ENCODE measurements at regions not wholly inside any gene's neighbourhood (a gene's known extent, or its start where the extent isn't known, plus 50 kb on each side); places are given as distances from the start of the nearest gene placed in this dataset.
"Not testable (repeated sequence)": the region's sequence is repeated elsewhere in the genome, so short reads cannot be mapped to it uniquely, and the experiment has no call there.

DNA sequence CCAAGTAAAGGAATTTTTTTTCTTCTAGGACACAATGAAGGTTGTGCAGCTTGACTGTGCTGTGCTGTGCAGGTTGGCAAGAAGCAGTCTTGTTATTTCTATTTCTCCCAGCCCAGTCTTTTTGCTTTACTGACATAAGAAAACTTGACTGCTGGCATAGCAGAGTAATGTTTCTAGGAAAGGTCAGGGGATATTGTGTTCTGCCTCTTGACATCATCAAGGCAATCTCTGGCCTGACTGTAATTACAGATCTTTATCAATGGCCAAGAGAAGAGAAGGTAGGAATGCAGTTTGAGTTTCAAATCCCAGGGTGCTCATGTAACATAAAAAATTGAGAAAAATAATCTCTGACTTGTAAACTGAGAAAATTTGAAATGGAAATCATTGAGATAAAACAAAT, 226.3 kb upstream of the ADGRL4 start:
- no peak overlapping the region for H3K27ac ChIP-seq (ENCODE audit: low read depth, low read length)
- H3K27me3 ChIP-seq (ENCODE audit: control insufficient read depth, insufficient read depth, low read length, poor library complexity, severe bottlenecking), result no peaks in the 10 kb centered on the region
- no peak overlapping the region for H3K9ac ChIP-seq (ENCODE audit: extremely low read depth, low read length, poor library complexity, severe bottlenecking)
- no peaks in the 10 kb centered on the region for H3K4me1 ChIP-seq (ENCODE audit: control insufficient read depth, insufficient read depth, low read length)
- Mint-ChIP-seq H3K9me3 (peaks cover 20% of the 10 kb centered on the region), H3K27me3 (ENCODE audit: insufficient read depth) (no peaks in the 10 kb centered on the region), H3K36me3 (ENCODE audit: low read depth) (peaks cover 4% of the 10 kb centered on the region), H3K4me3 (no peak overlapping the region), H3K4me1 (peaks cover 39% of the 10 kb centered on the region), H3K27ac (no peak overlapping the region)
- TF ChIP-seq, protein P1, sequence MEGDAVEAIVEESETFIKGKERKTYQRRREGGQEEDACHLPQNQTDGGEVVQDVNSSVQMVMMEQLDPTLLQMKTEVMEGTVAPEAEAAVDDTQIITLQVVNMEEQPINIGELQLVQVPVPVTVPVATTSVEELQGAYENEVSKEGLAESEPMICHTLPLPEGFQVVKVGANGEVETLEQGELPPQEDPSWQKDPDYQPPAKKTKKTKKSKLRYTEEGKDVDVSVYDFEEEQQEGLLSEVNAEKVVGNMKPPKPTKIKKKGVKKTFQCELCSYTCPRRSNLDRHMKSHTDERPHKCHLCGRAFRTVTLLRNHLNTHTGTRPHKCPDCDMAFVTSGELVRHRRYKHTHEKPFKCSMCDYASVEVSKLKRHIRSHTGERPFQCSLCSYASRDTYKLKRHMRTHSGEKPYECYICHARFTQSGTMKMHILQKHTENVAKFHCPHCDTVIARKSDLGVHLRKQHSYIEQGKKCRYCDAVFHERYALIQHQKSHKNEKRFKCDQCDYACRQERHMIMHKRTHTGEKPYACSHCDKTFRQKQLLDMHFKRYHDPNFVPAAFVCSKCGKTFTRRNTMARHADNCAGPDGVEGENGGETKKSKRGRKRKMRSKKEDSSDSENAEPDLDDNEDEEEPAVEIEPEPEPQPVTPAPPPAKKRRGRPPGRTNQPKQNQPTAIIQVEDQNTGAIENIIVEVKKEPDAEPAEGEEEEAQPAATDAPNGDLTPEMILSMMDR (conservative IDR thresholded peaks at IDR 0.05), result no peak
- no peak for DNase-seq
- H3K9me3 ChIP-seq (ENCODE audit: control insufficient read depth, low read length), result peaks cover 7% of the 10 kb centered on the region
- H3K36me3 ChIP-seq (ENCODE audit: control insufficient read depth, insufficient read depth, low read length), result no peaks in the 10 kb centered on the region
- H3K4me3 ChIP-seq (ENCODE audit: low read length), result no peak overlapping the region

DNA sequence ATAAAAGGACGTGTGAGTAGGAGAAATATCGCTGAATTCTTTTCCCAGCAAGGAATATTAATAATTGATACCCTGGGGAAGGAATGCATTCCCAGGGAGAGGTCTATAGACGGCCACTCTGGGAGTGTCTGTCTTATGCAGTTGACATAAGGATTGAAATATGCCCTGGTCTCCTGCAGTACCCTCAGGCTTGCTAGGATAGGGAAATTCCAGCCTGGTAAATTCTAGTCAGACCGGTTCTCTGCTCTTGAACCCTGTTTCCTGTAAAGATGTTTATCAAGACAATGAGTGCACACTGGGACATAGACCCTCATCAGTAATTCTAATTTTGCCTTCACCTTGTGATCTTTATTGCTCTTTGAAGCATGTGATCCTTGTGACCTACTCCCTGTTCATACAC, 224.2 kb upstream of the ADGRL4 start:
- peaks cover 20% of the 10 kb centered on the region for H3K9me3 Mint-ChIP-seq
- H3K4me3 ChIP-seq (ENCODE audit: low read length); H3K27ac ChIP-seq (ENCODE audit: low read depth, low read length); DNase-seq; H3K9ac ChIP-seq (ENCODE audit: extremely low read depth, low read length, poor library complexity, severe bottlenecking); H3K27me3 Mint-ChIP-seq (ENCODE audit: insufficient read depth); H3K9me3 ChIP-seq (ENCODE audit: control insufficient read depth, low read length); H3K36me3 Mint-ChIP-seq (ENCODE audit: low read depth); H3K36me3 ChIP-seq (ENCODE audit: control insufficient read depth, insufficient read depth, low read length); H3K4me3 Mint-ChIP-seq; H3K27ac Mint-ChIP-seq; H3K27me3 ChIP-seq (ENCODE audit: control insufficient read depth, insufficient read depth, low read length, poor library complexity, severe bottlenecking); H3K4me1 ChIP-seq (ENCODE audit: control insufficient read depth, insufficient read depth, low read length): not testable (repeated sequence)
- WGBS, 2 experiments (ENCODE audit: insufficient coverage in 1 of 2, insufficient read length in 1 of 2), result 76 to 91% methylated on average over 4 of the region's 4 CpGs
- H3K4me1 Mint-ChIP-seq, result peaks cover 40% of the 10 kb centered on the region

DNA sequence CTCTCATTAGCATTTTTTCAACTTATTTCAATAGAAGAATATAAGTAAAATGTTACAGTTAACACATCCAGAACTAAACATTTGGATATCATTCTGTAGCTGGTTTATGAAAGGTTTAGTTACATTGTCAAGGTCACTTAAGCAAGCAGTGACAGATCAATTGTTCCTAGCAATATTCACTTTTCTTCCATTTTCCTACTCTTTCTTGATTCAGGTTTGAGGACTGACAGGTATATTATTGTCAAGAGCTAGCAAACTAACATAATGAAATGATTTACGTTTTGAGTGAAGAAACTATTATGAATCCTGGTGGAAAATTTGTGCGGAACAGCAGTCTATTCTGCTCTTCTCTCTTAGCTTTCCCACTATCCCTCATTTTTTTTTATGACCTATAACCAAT, 220.4 kb upstream of the ADGRL4 start:
- Mint-ChIP-seq H3K36me3 (ENCODE audit: low read depth) (peaks cover 4% of the 10 kb centered on the region), H3K9me3 (peaks cover 23% of the 10 kb centered on the region), H3K4me3 (no peak overlapping the region), H3K27me3 (ENCODE audit: insufficient read depth) (no peaks in the 10 kb centered on the region), H3K4me1 (peaks cover 13% of the 10 kb centered on the region), H3K27ac (no peak overlapping the region)
- Histone ChIP-seq H3K4me1 (ENCODE audit: control insufficient read depth, insufficient read depth, low read length) (no peaks in the 10 kb centered on the region), H3K27me3 (ENCODE audit: control insufficient read depth, insufficient read depth, low read length, poor library complexity, severe bottlenecking) (no peaks in the 10 kb centered on the region), H3K4me3 (ENCODE audit: low read length) (no peak overlapping the region), H3K9me3 (ENCODE audit: control insufficient read depth, low read length) (peaks cover 9% of the 10 kb centered on the region), H3K27ac (ENCODE audit: low read depth, low read length) (no peak overlapping the region), H3K9ac (ENCODE audit: extremely low read depth, low read length, poor library complexity, severe bottlenecking) (no peak overlapping the region), H3K36me3 (ENCODE audit: control insufficient read depth, insufficient read depth, low read length) (no peaks in the 10 kb centered on the region)
- no peak for DNase-seq
- TF ChIP-seq, protein P1 (conservative IDR thresholded peaks at IDR 0.05), result no peak
- WGBS, 2 experiments (ENCODE audit: insufficient coverage in 1 of 2, insufficient read length in 1 of 2), result 93% methylated on average over 2 of the region's 2 CpGs; no CpG with 5 or more reads in 1 of the 2 experiments

DNA sequence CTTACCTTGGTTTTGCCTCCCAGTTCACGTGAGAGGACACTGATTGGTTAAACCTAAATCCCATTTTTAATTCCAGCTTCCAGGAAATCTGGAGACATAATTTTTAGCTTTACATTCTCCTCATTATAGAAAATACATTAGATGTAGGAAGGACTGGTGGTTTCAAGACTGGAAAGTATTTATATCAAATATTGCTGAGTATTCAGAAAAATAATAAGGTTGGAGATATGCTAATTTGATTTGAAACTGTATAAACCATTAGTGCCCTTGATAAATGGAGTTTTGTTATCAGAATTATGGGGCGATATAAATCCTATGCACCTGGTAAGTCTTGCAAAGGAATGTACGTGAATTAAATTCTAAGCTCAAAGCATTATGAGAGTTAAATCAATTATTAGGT, 218.0 kb upstream of the ADGRL4 start:
- peaks cover 18% of the 10 kb centered on the region for H3K9me3 ChIP-seq (ENCODE audit: control insufficient read depth, low read length)
- Mint-ChIP-seq H3K36me3 (ENCODE audit: low read depth) (no peaks in the 10 kb centered on the region), H3K4me3 (no peak overlapping the region), H3K27me3 (ENCODE audit: insufficient read depth) (no peaks in the 10 kb centered on the region), H3K27ac (no peak overlapping the region), H3K9me3 (peaks cover 28% of the 10 kb centered on the region), H3K4me1 (peaks cover 13% of the 10 kb centered on the region)
- no peaks in the 10 kb centered on the region for H3K36me3 ChIP-seq (ENCODE audit: control insufficient read depth, insufficient read depth, low read length)
- 50 to 58% methylated on average over 2 to 3 of the region's 3 CpGs for WGBS, 2 experiments (ENCODE audit: insufficient coverage in 1 of 2, insufficient read length in 1 of 2)
- DNase-seq, result no peak
- no peak overlapping the region for H3K4me3 ChIP-seq (ENCODE audit: low read length)
- no peak overlapping the region for H3K27ac ChIP-seq (ENCODE audit: low read depth, low read length)
- H3K27me3 ChIP-seq (ENCODE audit: control insufficient read depth, insufficient read depth, low read length, poor library complexity, severe bottlenecking), result no peaks in the 10 kb centered on the region
- no peak overlapping the region for H3K9ac ChIP-seq (ENCODE audit: extremely low read depth, low read length, poor library complexity, severe bottlenecking)
- H3K4me1 ChIP-seq (ENCODE audit: control insufficient read depth, insufficient read depth, low read length), result no peaks in the 10 kb centered on the region
- TF ChIP-seq, protein P1 (conservative IDR thresholded peaks at IDR 0.05), result no peak

All from endodermal cell (in vitro differentiated cells).